ENCODE measurements at regions not wholly inside any gene's neighbourhood (a gene's known extent, or its start where the extent isn't known, plus 50 kb on each side); places are given as distances from the start of the nearest gene placed in this dataset.

GRCh38 chr5:129359450-129359849, 100.6 kb upstream of the ADAMTS19 start:
- TF ChIP-seq CTCF (IDR thresholded peaks at IDR 0.05; ENCODE audit: low read length, missing control alignments) = no peak
- no peak overlapping the region for H3K4me3 ChIP-seq (replicated peaks; ENCODE audit: low read depth, low read length)
- no peak for DNase-seq (ENCODE audit: low read depth)

DNA sequence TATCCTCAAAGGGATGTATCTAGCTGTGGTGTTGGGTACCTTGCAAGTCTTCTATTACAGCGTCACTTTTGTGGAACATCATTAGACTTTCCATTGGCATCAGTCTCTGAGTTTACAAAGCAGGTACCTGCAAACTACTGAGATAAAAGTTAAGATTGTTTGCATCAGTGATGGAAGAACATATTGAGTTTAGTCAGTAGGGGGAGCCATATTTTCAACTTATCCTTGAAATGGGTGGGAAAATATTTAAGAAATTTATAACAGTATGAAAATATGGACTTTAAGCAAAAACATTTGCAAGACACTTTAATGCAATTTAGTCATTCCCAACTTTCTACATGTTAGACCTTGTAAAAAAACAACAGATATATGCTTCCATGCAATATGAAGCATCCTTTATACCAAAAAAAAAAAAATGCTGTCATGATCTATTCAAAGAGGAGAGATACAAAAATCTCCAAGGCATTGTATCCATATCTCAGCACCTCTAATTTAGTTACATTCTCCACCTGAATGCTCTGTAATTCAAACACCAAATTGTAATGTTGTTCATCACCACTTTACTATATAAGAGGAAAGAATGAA, 98.6 kb upstream of the ADAMTS19 start:
- DNase-seq (ENCODE audit: low read depth) = peak; percentile 53
- no peak overlapping the region for H3K4me3 ChIP-seq (replicated peaks; ENCODE audit: low read depth, low read length)
- peak; percentile 70 for TF ChIP-seq CTCF (IDR thresholded peaks at IDR 0.05; ENCODE audit: low read length, missing control alignments)

- DNase-seq (ENCODE audit: low read depth) = no peak
- no peak for TF ChIP-seq CTCF (IDR thresholded peaks at IDR 0.05; ENCODE audit: low read length, missing control alignments)
- no peak overlapping the region for H3K4me3 ChIP-seq (replicated peaks; ENCODE audit: low read depth, low read length)
Observed at GRCh38 chr5:129362456-129362855, 97.6 kb upstream of the ADAMTS19 start.

DNA sequence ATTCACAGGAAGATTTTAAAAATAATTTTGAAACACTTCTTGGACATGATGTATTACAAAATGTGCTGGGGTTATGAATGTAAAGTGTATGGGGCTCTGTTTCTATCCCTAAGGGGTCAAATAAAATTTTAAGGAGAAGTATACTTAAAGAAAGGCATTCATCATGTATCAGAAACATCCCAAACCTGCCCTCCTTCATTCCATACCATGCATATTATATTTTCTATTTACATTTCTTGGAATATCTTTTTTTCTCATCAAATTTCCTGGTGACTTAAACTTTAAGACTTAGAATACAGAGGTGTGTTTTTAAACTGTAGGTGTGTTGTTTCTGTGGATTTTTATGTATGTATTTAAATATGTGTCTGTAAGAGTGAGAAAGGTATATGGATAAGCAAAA, 96.1 kb upstream of the ADAMTS19 start:
- H3K4me3 ChIP-seq (replicated peaks; ENCODE audit: low read depth, low read length) = no peak overlapping the region
- TF ChIP-seq CTCF (IDR thresholded peaks at IDR 0.05; ENCODE audit: low read length, missing control alignments) = no peak
- no peak for DNase-seq (ENCODE audit: low read depth)

- peak; percentile 72 for DNase-seq (ENCODE audit: low read depth)
- no peak for TF ChIP-seq CTCF (IDR thresholded peaks at IDR 0.05; ENCODE audit: low read length, missing control alignments)
Observed at GRCh38 chr5:129367883-129368282, 92.2 kb upstream of the ADAMTS19 start.

GRCh38 chr5:129372025-129372424, 88.1 kb upstream of the ADAMTS19 start:
- no peak for DNase-seq (ENCODE audit: low read depth)
- H3K4me3 ChIP-seq (replicated peaks; ENCODE audit: low read depth, low read length) = no peak overlapping the region
- no peak for TF ChIP-seq CTCF (IDR thresholded peaks at IDR 0.05; ENCODE audit: low read length, missing control alignments)

More at GRCh38 chr5:129367883-129368282, 92.2 kb upstream of the ADAMTS19 start:
- no peak overlapping the region for H3K4me3 ChIP-seq (replicated peaks; ENCODE audit: low read depth, low read length)

- no peak for TF ChIP-seq CTCF (IDR thresholded peaks at IDR 0.05; ENCODE audit: low read length, missing control alignments)
- no peak for DNase-seq (ENCODE audit: low read depth)
- H3K4me3 ChIP-seq (replicated peaks; ENCODE audit: low read depth, low read length) = no peak overlapping the region
Observed at GRCh38 chr5:129377504-129377903, 82.6 kb upstream of the ADAMTS19 start.
